Smooth muscle cell (in vitro differentiated cells): ENCODE measurements at regions not wholly inside any gene's neighbourhood (a gene's known extent, or its start where the extent isn't known, plus 50 kb on each side); places are given as distances from the start of the nearest gene placed in this dataset.

Experiments used
- DNase-seq: peaks from one replicate; lab custom pipeline; 2025; ENCODE audit not compliant: unreplicated experiment; lab: John Stamatoyannopoulos, UW
- H2AFZ ChIP-seq: fragments of 200-600 bp; sonication (generic); 2 replicates; pipeline ENCODE4 v1.6.0; 2016; ENCODE audit warnings: antibody characterized with exemption, low read depth, mild to moderate bottlenecking
- H3F3A ChIP-seq: fragments of 200-600 bp; sonication (generic); 2 replicates; pipeline ENCODE4 v1.6.0; 2017; ENCODE audit warnings: antibody characterized with exemption, low read depth
- H3K27ac ChIP-seq: fragments of 200-600 bp; sonication (generic); 2 replicates; pipeline ENCODE4 v1.5.1; 2016; ENCODE audit warnings: low read depth, mild to moderate bottlenecking
- H3K27me3 ChIP-seq: fragments of 200-600 bp; sonication (generic); 2 replicates; pipeline ENCODE4 v1.6.1; 2016; ENCODE audit warnings: low read depth, mild to moderate bottlenecking
- H3K36me3 ChIP-seq: fragments of 200-600 bp; sonication (generic); 2 replicates; pipeline ENCODE4 v1.5.1; 2016; ENCODE audit warnings: low read depth
- H3K4me1 ChIP-seq: fragments of 200-600 bp; sonication (generic); 2 replicates; pipeline ENCODE4 v1.5.1; 2016; ENCODE audit warnings: low read depth
- H3K4me2 ChIP-seq: fragments of 200-600 bp; sonication (generic); 2 replicates; pipeline ENCODE4 v1.6.0; 2016; ENCODE audit warnings: mild to moderate bottlenecking
- H3K4me3 ChIP-seq: fragments of 200-600 bp; sonication (generic); 2 replicates; pipeline ENCODE4 v1.5.1; 2016; ENCODE audit warnings: mild to moderate bottlenecking
- H3K79me2 ChIP-seq: fragments of 200-600 bp; sonication (generic); 2 replicates; pipeline ENCODE4 v1.6.0; 2016; ENCODE audit warnings: low read depth, mild to moderate bottlenecking
- H3K9ac ChIP-seq: fragments of 200-600 bp; sonication (generic); 2 replicates; pipeline ENCODE4 v1.6.0; 2016; ENCODE audit warnings: low read depth
- H3K9me3 ChIP-seq: fragments of 200-600 bp; sonication (generic); replicated peaks from 2 replicates; pipeline ENCODE4 v1.5.1; 2016; ENCODE audit warnings: low read depth
- H4K20me1 ChIP-seq: fragments of 200-600 bp; sonication (generic); 2 replicates; pipeline ENCODE4 v1.6.0; 2016; ENCODE audit warnings: low read depth
- WGBS: methylation state at CpG from one replicate; pipeline ENCODE4 v1.1.7; 2016; ENCODE audit warnings: low lambda C conversion rate; 5-methylcytosine and 5-hydroxymethylcytosine counted together
- TF ChIP-seq, protein P1 (sequence below): fragments of 200-600 bp; sonication (generic); IDR thresholded peaks from 2 replicates; pipeline ENCODE4 v1.5.1; 2017; ENCODE audit warnings: borderline replicate concordance, mild to moderate bottlenecking, antibody characterized with exemption; ENCODE audit not compliant: insufficient read depth, poor library complexity, severe bottlenecking

GRCh38 chr3:22421589-22421988 is 670.6 kb upstream of the ZNF385D start:
- Histone ChIP-seq H3K4me1 (no peaks in the 10 kb centered on the region), H3K27me3 (no peaks in the 10 kb centered on the region), H3F3A (no peaks in the 10 kb centered on the region), H3K36me3 (no peaks in the 10 kb centered on the region), H3K79me2 (no peaks in the 10 kb centered on the region), H3K9me3 (no peaks in the 10 kb centered on the region), H4K20me1 (no peaks in the 10 kb centered on the region), H2AFZ (no peak overlapping the region), H3K9ac (no peak overlapping the region), H3K4me2 (no peak overlapping the region), H3K4me3 (no peak overlapping the region), H3K27ac (no peak overlapping the region)
- TF ChIP-seq, protein P1, sequence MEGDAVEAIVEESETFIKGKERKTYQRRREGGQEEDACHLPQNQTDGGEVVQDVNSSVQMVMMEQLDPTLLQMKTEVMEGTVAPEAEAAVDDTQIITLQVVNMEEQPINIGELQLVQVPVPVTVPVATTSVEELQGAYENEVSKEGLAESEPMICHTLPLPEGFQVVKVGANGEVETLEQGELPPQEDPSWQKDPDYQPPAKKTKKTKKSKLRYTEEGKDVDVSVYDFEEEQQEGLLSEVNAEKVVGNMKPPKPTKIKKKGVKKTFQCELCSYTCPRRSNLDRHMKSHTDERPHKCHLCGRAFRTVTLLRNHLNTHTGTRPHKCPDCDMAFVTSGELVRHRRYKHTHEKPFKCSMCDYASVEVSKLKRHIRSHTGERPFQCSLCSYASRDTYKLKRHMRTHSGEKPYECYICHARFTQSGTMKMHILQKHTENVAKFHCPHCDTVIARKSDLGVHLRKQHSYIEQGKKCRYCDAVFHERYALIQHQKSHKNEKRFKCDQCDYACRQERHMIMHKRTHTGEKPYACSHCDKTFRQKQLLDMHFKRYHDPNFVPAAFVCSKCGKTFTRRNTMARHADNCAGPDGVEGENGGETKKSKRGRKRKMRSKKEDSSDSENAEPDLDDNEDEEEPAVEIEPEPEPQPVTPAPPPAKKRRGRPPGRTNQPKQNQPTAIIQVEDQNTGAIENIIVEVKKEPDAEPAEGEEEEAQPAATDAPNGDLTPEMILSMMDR: no peak
- DNase-seq: no peak
- WGBS: 77% methylated on average over 4 of the region's 4 CpGs

DNA sequence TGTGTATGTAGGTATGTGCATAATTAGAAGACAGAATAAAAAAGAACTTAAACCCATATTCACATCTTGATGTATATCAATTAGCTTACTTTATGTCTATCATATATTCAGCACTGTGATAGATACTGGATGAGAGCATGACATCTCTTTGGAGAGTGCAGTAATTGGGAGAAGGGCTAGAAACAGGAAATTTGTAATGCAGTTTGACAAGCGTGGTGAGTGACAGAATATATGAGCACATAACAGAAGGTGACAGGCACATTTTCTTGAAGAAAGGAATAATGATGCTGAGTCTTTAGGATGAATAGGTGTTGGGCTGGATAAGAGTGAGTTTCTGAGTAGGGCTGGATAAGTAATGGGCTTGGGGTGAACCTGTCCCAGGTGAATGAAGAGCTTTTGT is 680.3 kb upstream of the ZNF385D start:
- TF ChIP-seq, protein P1: no peak
- DNase-seq: no peak
- H3K79me2 ChIP-seq: no peaks in the 10 kb centered on the region

DNA sequence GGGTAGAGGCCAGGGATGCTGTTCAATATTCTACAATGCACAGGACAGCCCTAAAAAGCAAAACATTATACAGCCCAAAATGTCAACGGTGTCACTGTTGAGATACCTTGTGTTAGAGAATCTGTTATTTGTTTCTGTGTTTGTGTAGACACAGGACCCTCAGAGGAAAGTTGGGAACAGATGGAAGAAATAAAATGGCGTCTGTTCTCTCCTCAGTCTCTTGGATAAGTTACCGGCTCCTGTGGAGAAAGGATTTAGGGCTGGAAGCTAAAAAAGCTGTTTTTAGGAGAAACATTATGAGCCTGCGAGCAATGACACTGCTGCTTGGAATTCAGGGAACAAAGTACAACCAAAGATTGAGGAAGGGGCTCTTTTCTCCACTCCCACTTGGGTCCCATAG is 688.6 kb upstream of the ZNF385D start:
- no peaks in the 10 kb centered on the region for H4K20me1 ChIP-seq
- no peak for DNase-seq
- no peaks in the 10 kb centered on the region for H3K4me1 ChIP-seq
- H3K27ac ChIP-seq: no peak overlapping the region
- H3K4me2 ChIP-seq: no peak overlapping the region
- H3K9me3 ChIP-seq: no peaks in the 10 kb centered on the region
- no peaks in the 10 kb centered on the region for H3K27me3 ChIP-seq
- WGBS: 95% methylated on average over 4 of the region's 4 CpGs
- TF ChIP-seq, protein P1: no peak
- H3F3A ChIP-seq: no peaks in the 10 kb centered on the region
- no peak overlapping the region for H3K4me3 ChIP-seq
- H3K79me2 ChIP-seq: no peaks in the 10 kb centered on the region
- no peak overlapping the region for H2AFZ ChIP-seq
- no peaks in the 10 kb centered on the region for H3K36me3 ChIP-seq
- H3K9ac ChIP-seq: no peak overlapping the region

More for the DNA sequence above, 680.3 kb upstream of the ZNF385D start:
- H3K36me3 ChIP-seq: no peaks in the 10 kb centered on the region
- no peaks in the 10 kb centered on the region for H3K27me3 ChIP-seq
- no peak overlapping the region for H3K4me2 ChIP-seq
- no peak overlapping the region for H3K4me3 ChIP-seq
- no peaks in the 10 kb centered on the region for H3F3A ChIP-seq
- no peaks in the 10 kb centered on the region for H3K4me1 ChIP-seq
- H3K9me3 ChIP-seq: no peaks in the 10 kb centered on the region
- H3K9ac ChIP-seq: no peak overlapping the region
- no peak overlapping the region for H3K27ac ChIP-seq
- no peak overlapping the region for H2AFZ ChIP-seq
- WGBS: 90% methylated on average over 1 of the region's 1 CpG
- H4K20me1 ChIP-seq: no peaks in the 10 kb centered on the region

- no peaks in the 10 kb centered on the region for H3K4me1 ChIP-seq
- TF ChIP-seq, protein P1: no peak
- H3K79me2 ChIP-seq: no peaks in the 10 kb centered on the region
- H3K9me3 ChIP-seq: no peaks in the 10 kb centered on the region
- no peak overlapping the region for H2AFZ ChIP-seq
- H3K27me3 ChIP-seq: no peaks in the 10 kb centered on the region
- no peak for DNase-seq
- H3F3A ChIP-seq: no peaks in the 10 kb centered on the region
- 94% methylated on average over 2 of the region's 2 CpGs for WGBS
- H4K20me1 ChIP-seq: no peaks in the 10 kb centered on the region
- no peaks in the 10 kb centered on the region for H3K36me3 ChIP-seq
- no peak overlapping the region for H3K9ac ChIP-seq
- H3K4me3 ChIP-seq: no peak overlapping the region
- H3K27ac ChIP-seq: no peak overlapping the region
- H3K4me2 ChIP-seq: no peak overlapping the region
These were observed 690.7 kb upstream of the ZNF385D start for GRCh38 chr3:22441711-22442110.
